Activated B cell treated with CpG ODN at 0.5 μM for 24 hours (primary cell): ENCODE measurements at regions not wholly inside any gene's neighbourhood (a gene's known extent, or its start where the extent isn't known, plus 50 kb on each side); places are given as distances from the start of the nearest gene placed in this dataset.

Experiments used
- ATAC-seq: fragments of 200-7000 bp; cut with Tn5 transposase; one replicate; pipeline ENCODE4 v1.10.0; 2021; ENCODE audit warnings: low read depth, mild to moderate bottlenecking, moderate library complexity
- CTCF ChIA-PET: fragments of 350-600 bp; sonication (Branson Sonifier 250); formaldehyde crosslinking; loops from one replicate; lab custom pipeline; 2021; ENCODE audit warnings: antibody characterized with exemption; lab: Charles Lee
- POLR2A ChIA-PET: fragments of 350-600 bp; sonication (Branson Sonifier 250); formaldehyde crosslinking; loops from one replicate; lab custom pipeline; 2021; ENCODE audit warnings: antibody characterized with exemption; lab: Charles Lee
- DNase-seq: peaks from one replicate; pipeline ENCODE4 v3.0.0; 2022
- H3K27ac Mint-ChIP-seq: one replicate; pipeline ENCODE4 v1.8.0; 2020; ENCODE audit warnings: mixed read lengths
- H3K27me3 Mint-ChIP-seq: one replicate; pipeline ENCODE4 v1.8.0; 2021; ENCODE audit warnings: mixed read lengths
- H3K36me3 Mint-ChIP-seq: one replicate; pipeline ENCODE4 v1.8.0; 2021; ENCODE audit warnings: low read depth, mixed read lengths
- H3K4me1 Mint-ChIP-seq: one replicate; pipeline ENCODE4 v1.8.0; 2021; ENCODE audit warnings: mixed read lengths
- H3K4me3 Mint-ChIP-seq: one replicate; pipeline ENCODE4 v1.8.0; 2020; ENCODE audit warnings: mild to moderate bottlenecking, mixed read lengths
- H3K9me3 Mint-ChIP-seq: one replicate; pipeline ENCODE4 v1.8.0; 2020; ENCODE audit warnings: mixed read lengths
- CTCF ChIP-seq: fragments of 200-600 bp; IDR thresholded peaks from one replicate; pipeline ENCODE4 v1.8.0; 2022; ENCODE audit warnings: antibody characterized with exemption, mild to moderate bottlenecking
- intact Hi-C: fragments of 100-400 bp; cut with micrococcal nuclease; formaldehyde crosslinking; loops from one replicate; pipeline ENCODE4 v1.15.1; 2024

- Mint-ChIP-seq H3K27me3 (peaks cover 17% of the 10 kb centered on the region), H3K4me3 (no peak overlapping the region), H3K4me1 (peaks cover 5% of the 10 kb centered on the region), H3K36me3 (no peaks in the 10 kb centered on the region), H3K27ac (no peak overlapping the region), H3K9me3 (no peaks in the 10 kb centered on the region)
- POLR2A ChIA-PET: no interaction called here
- ATAC-seq: no peak
- TF ChIP-seq CTCF: no peak
- CTCF ChIA-PET: interaction anchor here (0.6 to 1.5 kb wide), 5 partner anchors 8 to 702 kb away, joined by 3 to 4 read pairs (median 3); no protein-coding TSS in a partner anchor
- no peak for DNase-seq
- intact Hi-C loops: no loop called here
Measured at GRCh38 chr18:47752796-47753645, 177.4 kb downstream of the SMAD2 start.

- Mint-ChIP-seq H3K27ac (no peak overlapping the region), H3K4me1 (peaks cover 5% of the 10 kb centered on the region), H3K36me3 (no peaks in the 10 kb centered on the region), H3K4me3 (no peak overlapping the region), H3K9me3 (no peaks in the 10 kb centered on the region), H3K27me3 (peaks cover 11% of the 10 kb centered on the region)
- ATAC-seq (no peak), DNase-seq (no peak)
- ChIA-PET CTCF (interaction anchor here (0.5 to 0.8 kb wide), 2 partner anchors 535 to 701 kb away, joined by 3 to 6 read pairs; no protein-coding TSS in a partner anchor), POLR2A (no interaction called here)
- no peak for TF ChIP-seq CTCF
- intact Hi-C loops: no loop called here
Measured at GRCh38 chr18:47750889-47751423, 179.5 kb downstream of the SMAD2 start.

- no peak for DNase-seq
- intact Hi-C loops: loop anchor here (1.0 to 2.0 kb wide), 4 partner anchors 153 to 649 kb away; no protein-coding TSS in a partner anchor
- Mint-ChIP-seq H3K4me1 (peaks cover 5% of the 10 kb centered on the region), H3K4me3 (no peak overlapping the region), H3K27me3 (peaks cover 5% of the 10 kb centered on the region), H3K27ac (no peak overlapping the region), H3K36me3 (no peaks in the 10 kb centered on the region), H3K9me3 (no peaks in the 10 kb centered on the region)
- no peak for ATAC-seq
- ChIA-PET CTCF (interaction anchor here (1.0 to 2.9 kb wide), 12 partner anchors 12 to 699 kb away, joined by 3 to 30 read pairs (median 6); no protein-coding TSS in a partner anchor), POLR2A (no interaction called here)
- TF ChIP-seq CTCF: no peak
Measured at GRCh38 chr18:47749600-47749973, 180.9 kb downstream of the SMAD2 start.

GRCh38 chr18:47748847-47749599, 181.4 kb downstream of the SMAD2 start:
- no peaks in the 10 kb centered on the region for H3K9me3 Mint-ChIP-seq
- H3K27ac Mint-ChIP-seq: no peak overlapping the region
- peaks cover 2% of the 10 kb centered on the region for H3K27me3 Mint-ChIP-seq
- H3K4me3 Mint-ChIP-seq: peak overlapping the region; percentile 19
- intact Hi-C loops: loop anchor here (1.0 to 2.0 kb wide), 4 partner anchors 153 to 649 kb away; no protein-coding TSS in a partner anchor
- DNase-seq (peak; percentile 87), ATAC-seq (peak; percentile 99)
- ChIA-PET CTCF (interaction anchor here (0.7 to 2.9 kb wide), 31 partner anchors 9 to 705 kb away, joined by 3 to 30 read pairs (median 4); no protein-coding TSS in a partner anchor), POLR2A (no interaction called here)
- TF ChIP-seq CTCF: peak; percentile 99
- H3K36me3 Mint-ChIP-seq: no peaks in the 10 kb centered on the region
- peaks cover 5% of the 10 kb centered on the region for H3K4me1 Mint-ChIP-seq
